Endothelial cell of umbilical vein (primary cell): ENCODE measurements at regions not wholly inside any gene's neighbourhood (a gene's known extent, or its start where the extent isn't known, plus 50 kb on each side); places are given as distances from the start of the nearest gene placed in this dataset.

Source experiments
- BruUV-seq: library from RNA; stranded (reverse); fragments of 400-500 nt; replicated peaks from 2 replicates; lab custom pipeline; 2021; lab: Mats Ljungman, UMichigan
- CTCF ChIA-PET: fragments of 300-600, 350-600 bp; sonication (Branson Sonifier 250); formaldehyde crosslinking; loops from one replicate; lab custom pipeline; 2021; ENCODE audit warnings: antibody characterized with exemption, inconsistent platforms; lab: Charles Lee
- POLR2A ChIA-PET: fragments of 300-600, 350-600 bp; sonication (Branson Sonifier 250); formaldehyde crosslinking; loops from one replicate; lab custom pipeline; 2021; ENCODE audit warnings: antibody characterized with exemption, inconsistent platforms; lab: Charles Lee
- DNase-seq: peaks from one replicate; pipeline ENCODE4 v3.0.0-alpha.2; 2011; ENCODE audit warnings: low read depth, low spot score
- FAIRE-seq: peaks from 2 replicates; lab custom pipeline; 2011; peaks lifted over from hg19 to GRCh38; lab: Jason Lieb, UNC
- H2AFZ ChIP-seq: 2 replicates; pipeline ENCODE4 v1.6.0; 2012; ENCODE audit warnings: low read depth, low read length, control low read depth, inconsistent platforms
- H3K27ac ChIP-seq: 2 replicates; pipeline ENCODE4 v1.5.1; 2011; ENCODE audit warnings: low read depth, mild to moderate bottlenecking, control low read depth, low read length, moderate library complexity; ENCODE audit not compliant: insufficient read depth
- H3K27me3 ChIP-seq, 2 experiments: 2 replicates each; pipeline versions ENCODE4 v1.6.0 to v1.6.1; 2011; ENCODE audit warnings: low read length in 2 of 2, mixed read lengths in 1 of 2; ENCODE audit not compliant: control insufficient read depth in 2 of 2, insufficient read depth in 2 of 2
- H3K36me3 ChIP-seq, 2 experiments: 2 replicates in 1 of 2; 3 replicates in 1 of 2; pipeline ENCODE4 v1.5.1; 2011; ENCODE audit warnings: low read length in 2 of 2, mild to moderate bottlenecking in 1 of 2, moderate library complexity in 1 of 2; ENCODE audit not compliant: control insufficient read depth in 2 of 2, insufficient read depth in 2 of 2; ENCODE audit errors: extremely low read depth in 1 of 2
- H3K4me1 ChIP-seq: 3 replicates; pipeline ENCODE4 v1.5.1; 2011; ENCODE audit warnings: mild to moderate bottlenecking, low read length; ENCODE audit not compliant: control insufficient read depth, insufficient read depth; ENCODE audit errors: extremely low read depth
- H3K4me2 ChIP-seq: 2 replicates; pipeline ENCODE4 v1.6.1; 2011; ENCODE audit warnings: low read length, control low read depth, mixed read lengths; ENCODE audit not compliant: insufficient read depth
- H3K4me3 ChIP-seq, 3 experiments: fragments of 200-600 bp in 1 of 3; sonication (generic), shearing (Covaris generic) in 1 of 3; replicated peaks in 1 of 3; 2 replicates each; pipeline ENCODE4 v1.5.1; 2011 to 2016; ENCODE audit warnings: control low read depth in 3 of 3, low read length in 3 of 3, mild to moderate bottlenecking in 2 of 3, inconsistent platforms in 1 of 3, low read depth in 1 of 3, moderate library complexity in 1 of 3; ENCODE audit not compliant: insufficient read depth in 1 of 3
- H3K79me2 ChIP-seq: 2 replicates; pipeline ENCODE4 v1.6.0; 2012; ENCODE audit warnings: low read length, inconsistent platforms; ENCODE audit not compliant: control insufficient read depth, insufficient read depth
- H3K9ac ChIP-seq: replicated peaks from 2 replicates; pipeline ENCODE3; 2011; ENCODE audit warnings: low read length, control low read depth; ENCODE audit not compliant: insufficient read depth; ENCODE audit errors: extremely low read depth
- H3K9me1 ChIP-seq: replicated peaks from 3 replicates; pipeline ENCODE4 v1.6.0; 2011; ENCODE audit warnings: mild to moderate bottlenecking, low read length; ENCODE audit not compliant: control insufficient read depth, insufficient read depth; ENCODE audit errors: extremely low read depth
- H3K9me3 ChIP-seq: replicated peaks from 2 replicates; pipeline ENCODE4 v1.5.1; 2012; ENCODE audit warnings: low read length, inconsistent platforms; ENCODE audit not compliant: control insufficient read depth, insufficient read depth
- H4K20me1 ChIP-seq: replicated peaks from 2 replicates; pipeline ENCODE3; 2011; ENCODE audit warnings: mild to moderate bottlenecking, low read length; ENCODE audit not compliant: control insufficient read depth, insufficient read depth; ENCODE audit errors: extremely low read depth
- CTCF ChIP-seq, 2 donors: IDR thresholded peaks; 1 replicate in 1 of 2; 2 replicates in 1 of 2; pipeline ENCODE4 v1.5.1; 2011; ENCODE audit warnings: low read length in 2 of 2, mild to moderate bottlenecking in 2 of 2, moderate library complexity in 2 of 2, control low read depth in 1 of 2, inconsistent platforms in 1 of 2, low read depth in 1 of 2; ENCODE audit not compliant: insufficient read depth in 1 of 2; ENCODE audit errors: extremely low read depth in 1 of 2
- EZH2 ChIP-seq: IDR thresholded peaks from 2 replicates; pipeline ENCODE4 v1.6.1; 2012; ENCODE audit warnings: borderline replicate concordance, low read depth, mild to moderate bottlenecking, moderate library complexity, low read length, inconsistent platforms; ENCODE audit not compliant: severe bottlenecking
- FOS ChIP-seq: IDR thresholded peaks from 2 replicates; pipeline ENCODE4 v1.6.1; 2011; ENCODE audit warnings: mild to moderate bottlenecking, low read length, moderate library complexity, borderline replicate concordance; ENCODE audit not compliant: insufficient read depth
- GATA2 ChIP-seq: IDR thresholded peaks from 2 replicates; pipeline ENCODE4 v1.7.0; 2011; ENCODE audit warnings: low read depth, mild to moderate bottlenecking, moderate library complexity, mixed read lengths, low read length; ENCODE audit not compliant: insufficient read length, insufficient read depth
- JUN ChIP-seq: IDR thresholded peaks from 2 replicates; pipeline ENCODE4 v1.6.1; 2011; ENCODE audit warnings: borderline replicate concordance, low read depth; ENCODE audit not compliant: insufficient read length, insufficient read depth
- MYC ChIP-seq: IDR thresholded peaks from one replicate; pipeline ENCODE4 v1.6.1; 2011; ENCODE audit warnings: mild to moderate bottlenecking, low read depth, low read length
- POLR2A ChIP-seq: IDR thresholded peaks from 2 replicates; pipeline ENCODE4 v1.6.1; 2012; ENCODE audit warnings: low read depth, mild to moderate bottlenecking, control low read depth, low read length
- POLR2AphosphoS5 ChIP-seq: IDR thresholded peaks from 2 replicates; pipeline ENCODE4 v1.6.1; 2012; ENCODE audit warnings: low read depth, mild to moderate bottlenecking, control low read depth, low read length, moderate library complexity; ENCODE audit not compliant: insufficient read depth
- dilution Hi-C: fragments of 300-500 bp; cut with MboI; formaldehyde crosslinking; loops from one replicate; pipeline ENCODE4 v1.15.0; 2019; ENCODE audit warnings: low sequenced_read_pairs; ENCODE audit not compliant: extremely low pct_ligation_motif_present
- intact Hi-C: fragments of 100-400 bp; cut with micrococcal nuclease; formaldehyde crosslinking; loops from one replicate; pipeline ENCODE4 v1.10.0; 2022
- TF ChIP-seq, protein P1 (sequence below): IDR thresholded peaks from 2 replicates; pipeline ENCODE4 v1.6.1; 2011; ENCODE audit not compliant: insufficient read depth, insufficient read length

- POLR2A ChIA-PET: no interaction called here
- FAIRE-seq: no peak
- Histone ChIP-seq H3K79me2 (no peaks in the 10 kb centered on the region), H3K4me2 (no peak overlapping the region), H3K4me1 (no peaks in the 10 kb centered on the region), H2AFZ (no peak overlapping the region), H3K9me1 (no peaks in the 10 kb centered on the region), H3K9ac (no peak overlapping the region), H3K4me3 (no peak overlapping the region), H4K20me1 (no peaks in the 10 kb centered on the region), H3K9me3 (no peaks in the 10 kb centered on the region), H3K27ac (no peak overlapping the region), H3K27me3 (no peaks in the 10 kb centered on the region), H3K36me3 (no peaks in the 10 kb centered on the region)
- no TSS peak for BruUV-seq
- CTCF ChIA-PET: interaction anchor here (1.6 kb wide), 1 partner anchor 34 kb away, joined by 3 read pairs; no protein-coding TSS in a partner anchor
- no peak for DNase-seq
- dilution Hi-C loops (no loop called here), intact Hi-C loops (no loop called here)
- TF ChIP-seq JUN (no peak), POLR2A (no peak), FOS (no peak), EZH2 (no peak), GATA2 (no peak), CTCF (IDR thresholded peaks at IDR 0.05; ENCODE audit: extremely low read depth in 1 of 2, insufficient read depth in 1 of 2, low read depth in 1 of 2, low read length in 2 of 2) (no peak), POLR2AphosphoS5 (no peak), MYC (no peak)
- TF ChIP-seq, protein P1, sequence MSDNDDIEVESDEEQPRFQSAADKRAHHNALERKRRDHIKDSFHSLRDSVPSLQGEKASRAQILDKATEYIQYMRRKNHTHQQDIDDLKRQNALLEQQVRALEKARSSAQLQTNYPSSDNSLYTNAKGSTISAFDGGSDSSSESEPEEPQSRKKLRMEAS: no peak
These were observed 233.0 kb upstream of the FAM83B start for GRCh38 chr6:54613596-54613995.
